Amygdala (tissue), 56 donors: ENCODE measurements at regions not wholly inside any gene's neighbourhood (a gene's known extent, or its start where the extent isn't known, plus 50 kb on each side); places are given as distances from the start of the nearest gene placed in this dataset.

ENCODE experiments used
- DNase-seq, 56 donors: peaks; one replicate each; lab custom pipeline; 2025; lab: John Stamatoyannopoulos, UW

GRCh38 chr5:126311766-126312165 lies 111.4 kb upstream of the GRAMD2B start:
- DNase-seq = no peak

GRCh38 chr5:126315341-126315740 lies 107.9 kb upstream of the GRAMD2B start:
- no peak for DNase-seq

DNA sequence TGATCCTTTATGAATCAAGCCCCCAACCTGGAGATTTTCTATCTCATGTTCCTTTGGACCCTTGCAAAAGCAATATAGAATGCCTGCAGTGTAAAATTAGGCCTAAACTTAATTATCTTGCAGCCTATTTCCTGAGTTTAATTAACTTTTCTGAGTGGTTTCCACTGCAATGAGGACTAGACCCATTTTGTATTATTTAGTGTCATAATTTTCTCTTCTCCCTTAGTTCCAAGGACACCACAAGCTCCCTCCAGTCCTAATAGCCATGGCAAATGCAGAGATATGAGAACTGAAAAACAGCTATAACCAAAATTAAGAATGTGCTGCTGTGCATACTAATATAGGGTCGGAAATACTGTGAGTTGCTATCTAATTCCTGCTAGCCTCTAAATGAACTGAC lies 90.9 kb upstream of the GRAMD2B start:
- DNase-seq = no peak

- no peak for DNase-seq
Measured at GRCh38 chr5:126334760-126335159, 88.4 kb upstream of the GRAMD2B start.

GRCh38 chr5:126335886-126336285 lies 87.3 kb upstream of the GRAMD2B start:
- DNase-seq = no peak

GRCh38 chr5:126338635-126339034 lies 84.6 kb upstream of the GRAMD2B start:
- no peak for DNase-seq

DNA sequence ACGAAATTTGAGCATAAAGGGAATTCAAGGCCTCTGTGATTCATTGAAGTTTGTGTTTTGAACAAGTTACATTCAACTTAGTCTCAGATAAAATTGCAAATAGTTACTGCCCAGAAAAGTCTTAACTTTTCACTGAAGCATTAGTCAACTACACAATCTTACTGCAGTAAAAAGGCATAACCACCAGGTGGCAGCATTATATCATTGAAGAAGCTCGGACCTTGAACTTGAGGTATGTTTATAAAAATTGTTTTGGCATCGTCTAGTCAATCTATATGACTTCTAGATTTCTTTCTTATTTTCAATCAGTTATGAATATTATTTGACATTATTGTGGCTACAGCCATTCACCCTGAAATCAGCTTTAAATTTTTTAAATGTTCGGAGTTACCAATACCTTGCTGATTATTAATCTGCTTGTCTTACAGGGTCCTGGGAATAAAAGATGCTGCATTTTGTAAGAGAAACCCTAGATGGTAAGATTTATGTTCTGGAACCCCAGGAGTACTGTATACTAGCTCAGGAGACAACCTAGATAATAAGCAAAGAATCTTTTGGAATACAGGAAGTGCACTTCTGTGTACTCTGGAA lies 83.9 kb upstream of the GRAMD2B start:
- peak in 11 of 56 donors; percentile 1 to 69 (median 15) for DNase-seq

GRCh38 chr5:126341906-126342630 lies 81.1 kb upstream of the GRAMD2B start:
- no peak for DNase-seq

GRCh38 chr5:126348855-126349635 lies 74.2 kb upstream of the GRAMD2B start:
- DNase-seq = no peak

DNA sequence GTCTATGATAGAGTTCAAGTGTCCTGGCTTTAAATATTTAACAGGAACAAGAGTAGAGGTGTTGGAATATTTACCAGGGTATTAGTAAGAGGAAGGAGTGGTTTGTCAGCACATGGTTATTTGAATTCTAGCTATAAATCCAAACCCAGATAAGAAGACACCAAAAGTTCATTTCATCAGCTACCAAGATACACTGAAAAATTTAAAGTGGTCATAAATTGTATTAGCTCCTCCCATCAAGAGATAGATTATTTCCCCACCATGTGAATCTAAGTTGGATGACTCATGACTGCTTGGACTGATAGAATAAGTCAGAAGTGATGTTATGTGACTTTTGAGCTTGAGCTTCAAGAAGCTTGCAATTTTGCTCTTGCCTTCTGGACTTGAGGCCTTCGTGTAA lies 72.1 kb upstream of the GRAMD2B start:
- no peak for DNase-seq

DNA sequence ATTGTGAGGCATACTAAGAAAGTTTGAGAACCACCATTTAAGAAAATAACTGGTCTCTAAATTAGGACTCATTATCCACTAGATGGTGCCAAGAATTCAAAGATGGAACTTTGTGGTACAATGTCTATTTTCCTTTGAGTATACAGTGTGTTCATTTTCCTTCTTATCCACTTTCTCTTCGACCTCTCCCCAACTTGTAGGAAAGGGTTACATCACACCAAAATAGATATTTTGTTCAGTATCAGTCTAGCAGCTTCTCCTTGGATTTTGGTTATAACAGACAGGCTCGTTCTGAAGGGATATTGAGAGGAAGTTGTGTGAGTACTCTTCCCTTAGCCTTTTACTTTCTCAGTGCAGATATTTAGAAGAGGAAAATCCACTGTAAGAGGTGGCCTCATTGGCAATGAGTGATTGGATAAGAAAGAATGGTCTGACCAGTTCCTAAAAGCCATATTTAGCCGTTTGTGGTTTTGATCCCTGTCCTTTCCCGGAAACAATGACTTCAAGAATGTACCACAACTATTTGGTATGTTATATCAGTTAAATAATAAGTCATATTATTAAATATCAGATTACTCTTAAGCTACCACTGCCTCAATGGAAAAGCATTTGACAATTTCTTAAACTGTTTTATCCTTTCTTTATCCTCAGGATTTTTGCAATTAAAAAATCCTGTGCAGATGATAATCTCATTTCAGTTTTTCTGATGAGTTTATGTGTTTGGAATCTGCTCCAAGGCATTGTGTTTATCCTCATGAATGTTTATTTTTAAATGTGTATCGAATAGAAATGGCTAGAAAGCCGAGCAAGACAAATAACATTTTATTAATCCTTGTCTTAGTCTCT lies 69.0 kb upstream of the GRAMD2B start:
- DNase-seq = peak in 1 of 56 donors; percentile 73

GRCh38 chr5:126354858-126355731 lies 68.1 kb upstream of the GRAMD2B start:
- no peak for DNase-seq

- no peak for DNase-seq
Measured at GRCh38 chr5:126355940-126356339, 67.3 kb upstream of the GRAMD2B start.

DNA sequence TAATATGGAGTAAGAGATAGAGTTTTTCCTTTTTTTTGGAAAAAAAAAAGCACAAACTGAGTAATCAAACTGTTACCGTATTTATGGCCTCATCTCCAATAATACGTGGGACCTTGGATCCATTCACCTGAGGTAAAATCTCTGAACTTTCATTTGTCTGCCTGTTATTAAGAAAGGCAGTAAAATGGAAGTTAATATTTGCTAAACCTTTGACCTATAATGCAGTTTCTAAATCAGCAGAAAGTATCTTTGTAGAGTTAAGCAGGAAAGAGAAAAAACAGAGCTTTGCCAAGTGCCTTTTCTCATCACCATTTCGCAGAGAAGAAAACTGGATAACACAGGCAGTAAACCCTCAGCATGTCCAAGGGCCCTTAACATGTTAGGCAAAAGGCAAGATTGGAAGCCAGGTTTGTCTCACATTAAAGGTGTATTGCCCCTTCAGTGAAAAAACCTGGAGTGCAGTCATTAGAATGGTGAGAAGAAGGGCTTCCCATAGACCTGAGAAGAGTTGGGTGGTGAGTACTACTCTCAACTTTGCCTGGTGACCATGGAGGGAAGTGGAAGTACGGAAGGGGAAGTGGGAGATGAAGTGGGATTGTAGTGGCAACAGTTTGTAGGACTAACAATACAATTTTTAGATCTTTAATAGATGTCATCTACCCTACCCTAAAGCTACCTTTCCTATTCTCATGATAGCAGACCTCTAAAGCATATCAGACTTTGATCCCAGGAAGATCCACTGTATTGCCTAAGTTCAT lies 65.4 kb upstream of the GRAMD2B start:
- no peak for DNase-seq

DNA sequence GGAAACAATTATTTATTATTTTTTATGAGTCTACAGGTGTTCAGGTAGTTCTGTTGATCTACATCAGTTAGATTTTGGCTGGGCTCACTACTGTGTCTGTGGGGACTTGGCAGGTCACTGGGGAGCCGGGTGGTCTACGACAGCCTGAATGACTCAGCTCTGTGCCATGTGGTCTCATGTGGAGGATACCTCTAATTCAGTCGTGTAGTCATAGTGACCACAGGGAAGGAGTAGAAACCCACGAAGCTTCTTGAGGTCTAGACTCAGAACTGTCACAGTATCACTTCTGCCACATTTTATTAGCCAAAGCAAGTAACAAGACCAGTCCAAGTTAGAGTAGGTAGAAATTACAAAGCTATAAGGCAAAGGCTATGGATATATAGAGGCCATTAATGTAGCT lies 64.7 kb upstream of the GRAMD2B start:
- no peak for DNase-seq

GRCh38 chr5:126359884-126360283 lies 63.3 kb upstream of the GRAMD2B start:
- DNase-seq = no peak

DNA sequence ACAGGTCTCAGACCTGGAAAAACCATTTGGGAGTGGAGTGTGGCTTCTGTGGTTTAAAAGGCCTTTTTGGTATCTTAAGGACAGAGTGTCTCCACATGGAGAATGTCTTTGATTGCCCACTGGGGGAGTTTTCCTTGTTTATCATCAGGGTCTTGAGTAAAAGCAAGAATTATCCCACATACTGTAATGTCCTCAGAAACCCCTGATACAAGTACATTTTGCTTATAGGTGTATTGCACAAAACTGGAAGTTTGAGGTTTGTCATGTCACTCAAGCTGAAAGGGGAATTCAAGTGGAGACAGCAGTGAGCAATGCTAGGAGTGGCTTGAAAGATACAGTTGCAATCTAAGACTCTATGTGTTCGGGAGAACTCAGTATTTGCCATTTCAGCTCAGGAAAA lies 62.7 kb upstream of the GRAMD2B start:
- no peak for DNase-seq

DNA sequence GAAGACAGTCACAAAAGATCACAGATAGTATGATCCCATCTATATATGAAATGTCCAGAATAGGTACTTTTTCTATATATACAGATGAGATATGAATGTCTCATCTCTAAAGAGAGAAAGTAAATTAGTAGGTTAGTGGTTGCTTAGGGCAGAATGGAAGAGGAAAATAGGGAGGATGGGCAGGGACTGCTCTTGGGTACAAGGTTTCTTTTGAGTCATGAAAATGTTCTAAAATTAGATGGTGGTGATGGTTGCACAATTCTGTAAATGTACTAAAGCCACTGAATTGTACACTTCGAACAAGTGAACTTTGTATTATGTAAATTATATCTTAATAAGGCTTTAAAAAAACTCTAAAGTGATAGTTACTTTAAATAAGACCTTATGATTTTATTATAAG lies 59.6 kb upstream of the GRAMD2B start:
- no peak for DNase-seq
